Adrenal gland (tissue), 9 donors: ENCODE measurements at regions not wholly inside any gene's neighbourhood (a gene's known extent, or its start where the extent isn't known, plus 50 kb on each side); places are given as distances from the start of the nearest gene placed in this dataset.

Source experiments
- DNase-seq, 7 donors: peaks; one replicate each; pipeline ENCODE4 v3.0.0-alpha.2; 2019 to 2020
- H3K27ac ChIP-seq, 5 donors: fragments of 200-600 bp; sonication (generic) in 4 of 5; 1 replicate in 3 of 5; 2 replicates in 2 of 5; pipeline versions ENCODE4 v1.5.1 to v1.8.0; 2016 to 2020; ENCODE audit warnings: mild to moderate bottlenecking in 1 of 5
- H3K27me3 ChIP-seq: fragments of 200-600 bp; 2 replicates; pipeline ENCODE4 v1.8.0; 2021
- H3K36me3 ChIP-seq, 2 donors: fragments of 200-600 bp; replicated peaks in 1 of 2; 1 replicate in 1 of 2; 2 replicates in 1 of 2; pipeline versions ENCODE4 v1.5.1 to v1.8.0; 2018 to 2022
- H3K4me1 ChIP-seq, 2 donors: fragments of 200-600 bp; replicated peaks in 1 of 2; 1 replicate in 1 of 2; 2 replicates in 1 of 2; pipeline versions ENCODE4 v1.5.1 to v1.8.0; 2018 to 2021
- H3K4me3 ChIP-seq, 4 donors: fragments of 200-600 bp; sonication (generic) in 3 of 4; one replicate each; pipeline ENCODE4 v1.5.1; 2016 to 2018
- H3K9me3 ChIP-seq, 3 donors: fragments of 200-600 bp; sonication (generic) in 1 of 3; replicated peaks in 1 of 3; 1 replicate in 2 of 3; 2 replicates in 1 of 3; pipeline versions ENCODE4 v1.5.1 to v1.8.0; 2016 to 2021
- POLR2A ChIP-seq, 2 donors: fragments of 450-650 bp; IDR thresholded peaks; one replicate each; pipeline ENCODE4 v1.6.1; 2017; ENCODE audit warnings: antibody characterized with exemption in 2 of 2, mild to moderate bottlenecking in 2 of 2, moderate library complexity in 1 of 2
- WGBS, 4 donors: extraction: QIAGEN DNeasy Blood & Tissue Kit in 2 of 4; methylation state at CpG; one replicate each; pipeline versions ENCODE4 v1.1.5 to v1.1.7; 2013 to 2017; 5-methylcytosine and 5-hydroxymethylcytosine counted together
- intact Hi-C, 2 donors: fragments of 100-400 bp; cut with DNase I; formaldehyde crosslinking; loops; one replicate each; pipeline versions ENCODE4 v1.14.1 to v1.15.0; 2022 to 2023
- TF ChIP-seq, protein P1 (sequence below), 6 experiments: fragments of 450-650 bp in 4 of 6; fragments of 200-600 bp in 2 of 6; sonication (generic) in 1 of 6; IDR thresholded peaks; 1 replicate in 5 of 6; 2 replicates in 1 of 6; pipeline versions ENCODE4 v1.5.1 to v1.8.0; 2016 to 2021; ENCODE audit warnings: antibody characterized with exemption in 6 of 6, mild to moderate bottlenecking in 2 of 6, moderate library complexity in 1 of 6
- donor health status: healthy with polysubstance abuse.
- donor health status: Bipolar disorder and iron deficiency.
- donor health status: DM: yes; HTN: yes; CAD: no.
- donor health status: DM: no; HTN: no; CAD: no.
- donor health status: DM: no; HTN: no; CAD: no.

DNA sequence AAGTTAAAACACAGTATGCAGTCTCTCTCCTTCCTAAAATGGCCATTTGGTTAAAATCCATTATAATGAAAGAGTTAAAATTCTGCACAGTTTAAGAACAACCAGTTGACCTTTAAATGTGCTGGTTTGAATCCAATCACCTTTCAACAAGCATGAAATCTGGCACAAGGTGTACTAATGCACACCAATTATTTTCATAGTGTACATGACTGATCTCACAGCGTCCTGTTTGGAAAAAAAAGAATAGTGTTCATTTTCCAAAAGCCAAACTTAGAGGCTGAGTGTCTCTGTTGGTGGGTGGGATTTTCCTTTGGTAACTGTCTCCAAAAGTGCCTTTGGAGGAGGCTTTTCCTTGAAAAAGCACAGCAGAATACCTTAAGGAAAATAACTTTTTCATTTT is 180.6 kb downstream of the DEPDC1B start:
- Histone ChIP-seq H3K4me1 (no peaks in the 10 kb centered on the region), H3K4me3 (no peak overlapping the region), H3K27me3 (no peaks in the 10 kb centered on the region), H3K27ac (no peak overlapping the region), H3K36me3 (no peaks in the 10 kb centered on the region), H3K9me3 (no peaks in the 10 kb centered on the region)
- intact Hi-C loops, result no loop called here
- no peak for TF ChIP-seq POLR2A (IDR thresholded peaks at IDR 0.05)
- TF ChIP-seq, protein P1, sequence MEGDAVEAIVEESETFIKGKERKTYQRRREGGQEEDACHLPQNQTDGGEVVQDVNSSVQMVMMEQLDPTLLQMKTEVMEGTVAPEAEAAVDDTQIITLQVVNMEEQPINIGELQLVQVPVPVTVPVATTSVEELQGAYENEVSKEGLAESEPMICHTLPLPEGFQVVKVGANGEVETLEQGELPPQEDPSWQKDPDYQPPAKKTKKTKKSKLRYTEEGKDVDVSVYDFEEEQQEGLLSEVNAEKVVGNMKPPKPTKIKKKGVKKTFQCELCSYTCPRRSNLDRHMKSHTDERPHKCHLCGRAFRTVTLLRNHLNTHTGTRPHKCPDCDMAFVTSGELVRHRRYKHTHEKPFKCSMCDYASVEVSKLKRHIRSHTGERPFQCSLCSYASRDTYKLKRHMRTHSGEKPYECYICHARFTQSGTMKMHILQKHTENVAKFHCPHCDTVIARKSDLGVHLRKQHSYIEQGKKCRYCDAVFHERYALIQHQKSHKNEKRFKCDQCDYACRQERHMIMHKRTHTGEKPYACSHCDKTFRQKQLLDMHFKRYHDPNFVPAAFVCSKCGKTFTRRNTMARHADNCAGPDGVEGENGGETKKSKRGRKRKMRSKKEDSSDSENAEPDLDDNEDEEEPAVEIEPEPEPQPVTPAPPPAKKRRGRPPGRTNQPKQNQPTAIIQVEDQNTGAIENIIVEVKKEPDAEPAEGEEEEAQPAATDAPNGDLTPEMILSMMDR (IDR thresholded peaks at IDR 0.05), result no peak
- DNase-seq, result no peak
- WGBS, 4 donors, result 40 to 57% (median 47%) methylated on average over 1 of the region's 1 CpG

DNA sequence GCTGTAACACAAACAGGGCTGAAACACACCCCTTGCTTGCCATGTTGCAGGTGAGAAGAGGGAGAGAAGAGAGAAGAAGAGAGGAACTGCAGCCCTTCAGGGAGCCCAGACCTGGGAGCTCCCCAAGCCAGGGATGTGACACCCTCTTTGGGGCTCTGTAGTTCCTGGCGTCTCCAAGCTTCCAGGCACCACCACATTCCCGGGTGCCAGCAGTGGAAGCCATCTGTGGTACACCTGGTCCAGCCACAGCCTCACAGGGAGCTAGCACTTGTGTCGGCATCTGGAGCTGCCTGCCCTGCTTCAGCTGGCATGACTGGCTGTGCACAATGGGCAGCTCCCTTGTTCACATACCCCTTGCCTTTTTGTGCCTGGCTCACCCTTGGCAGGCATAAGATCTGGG is 182.1 kb downstream of the DEPDC1B start:
- DNase-seq, result no peak
- TF ChIP-seq, protein P1 (IDR thresholded peaks at IDR 0.05), result no peak
- H3K27ac ChIP-seq, result no peak overlapping the region
- H3K27me3 ChIP-seq, result no peaks in the 10 kb centered on the region
- no peak overlapping the region for H3K4me3 ChIP-seq
- H3K36me3 ChIP-seq, result no peaks in the 10 kb centered on the region
- intact Hi-C loops, result no loop called here
- 63 to 87% (median 84%) methylated on average over 1 to 3 of the region's 3 CpGs; no CpG with 5 or more reads in 1 of the 4 donors for WGBS, 4 donors
- H3K9me3 ChIP-seq, result no peaks in the 10 kb centered on the region
- no peaks in the 10 kb centered on the region for H3K4me1 ChIP-seq

DNA sequence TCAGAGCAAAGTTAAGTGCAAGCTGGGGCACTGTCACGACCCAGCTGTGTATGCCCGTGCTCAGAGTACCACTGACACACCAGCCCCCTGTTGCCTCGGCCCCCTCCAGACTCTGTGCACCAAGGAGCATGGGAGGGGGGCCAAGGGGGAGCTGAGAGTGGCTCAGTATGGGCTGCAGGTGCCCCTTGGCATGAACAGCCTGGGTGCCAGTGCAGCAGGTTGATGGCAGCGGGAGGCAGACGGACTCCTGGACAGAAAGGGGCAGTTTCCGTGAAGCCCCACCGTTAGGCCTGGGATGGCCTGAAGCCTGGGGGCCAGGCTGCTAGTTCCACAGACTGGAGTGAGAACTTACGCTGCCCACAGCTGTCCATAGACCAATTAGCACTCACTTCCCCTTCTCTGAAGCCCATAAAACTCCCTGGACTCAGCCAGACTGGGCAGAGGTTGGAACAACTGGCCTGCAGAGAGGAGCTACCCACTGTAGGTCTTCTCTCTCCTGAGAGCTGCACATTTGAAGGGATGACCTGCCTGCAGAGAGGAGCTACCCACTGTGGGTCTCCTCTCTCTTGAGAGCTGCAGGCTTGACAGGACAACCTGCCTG is 182.8 kb downstream of the DEPDC1B start:
- no peaks in the 10 kb centered on the region for H3K27me3 ChIP-seq
- no peaks in the 10 kb centered on the region for H3K4me1 ChIP-seq
- 74 to 83% (median 83%) methylated on average over 6 to 8 of the region's 8 CpGs; no CpG with 5 or more reads in 1 of the 4 donors for WGBS, 4 donors
- H3K27ac ChIP-seq, result no peak overlapping the region
- TF ChIP-seq POLR2A (IDR thresholded peaks at IDR 0.05), result no peak
- TF ChIP-seq, protein P1 (IDR thresholded peaks at IDR 0.05), result no peak
- no peaks in the 10 kb centered on the region for H3K36me3 ChIP-seq
- intact Hi-C loops, result no loop called here
- H3K4me3 ChIP-seq, result no peak overlapping the region
- DNase-seq, result no peak
- no peaks in the 10 kb centered on the region for H3K9me3 ChIP-seq

DNA sequence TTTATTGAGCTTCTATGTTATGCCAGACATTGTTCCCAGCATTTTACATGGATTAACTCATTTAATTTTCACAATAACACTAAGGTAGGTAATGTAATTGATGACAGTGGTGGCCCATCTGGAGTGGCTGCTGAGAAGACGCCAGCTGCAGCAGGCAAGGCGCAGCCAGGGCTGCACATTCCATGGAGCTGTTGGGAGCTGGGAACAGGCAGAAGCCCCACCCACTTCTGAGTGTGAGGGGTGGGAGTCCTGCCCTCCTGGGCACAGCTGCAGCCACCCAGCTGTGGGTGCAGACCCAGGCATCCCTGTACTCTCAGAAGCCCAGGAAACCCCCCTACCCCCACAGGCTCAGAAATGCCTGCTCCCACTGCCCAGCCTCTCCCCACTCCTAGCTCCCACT is 183.3 kb downstream of the DEPDC1B start:
- no peak for DNase-seq
- TF ChIP-seq POLR2A (IDR thresholded peaks at IDR 0.05), result no peak
- 83 to 100% (median 86%) methylated on average over 1 to 2 of the region's 2 CpGs for WGBS, 4 donors
- Histone ChIP-seq H3K4me3 (no peak overlapping the region), H3K4me1 (no peaks in the 10 kb centered on the region), H3K27ac (no peak overlapping the region), H3K27me3 (no peaks in the 10 kb centered on the region), H3K36me3 (no peaks in the 10 kb centered on the region), H3K9me3 (no peaks in the 10 kb centered on the region)
- intact Hi-C loops, result no loop called here

DNA sequence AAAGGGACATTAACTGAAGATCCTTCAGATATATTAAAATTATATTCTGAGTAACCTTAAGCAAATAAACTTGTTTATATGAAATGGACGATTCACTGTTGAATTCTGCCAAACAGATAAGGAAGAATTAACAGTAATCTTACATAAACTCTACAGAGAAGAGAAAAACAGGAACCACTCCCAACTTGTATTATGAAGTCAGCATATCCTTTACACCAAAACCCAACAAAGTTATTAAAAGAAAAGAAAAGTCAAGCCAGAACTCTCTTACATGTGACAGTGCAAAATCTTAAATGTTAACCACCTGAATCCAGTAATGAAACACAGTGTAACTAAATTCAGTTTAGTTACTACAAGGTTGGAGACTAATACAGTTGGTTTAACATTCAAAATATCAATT is 185.8 kb downstream of the DEPDC1B start:
- H3K9me3 ChIP-seq, result no peaks in the 10 kb centered on the region
- H3K36me3 ChIP-seq, result no peaks in the 10 kb centered on the region
- H3K27me3 ChIP-seq, result no peaks in the 10 kb centered on the region
- intact Hi-C loops, result no loop called here
- TF ChIP-seq, protein P1 (IDR thresholded peaks at IDR 0.05), result no peak
- TF ChIP-seq POLR2A (IDR thresholded peaks at IDR 0.05), result no peak
- no peaks in the 10 kb centered on the region for H3K4me1 ChIP-seq
- no peak overlapping the region for H3K27ac ChIP-seq
- DNase-seq, result no peak
- no peak overlapping the region for H3K4me3 ChIP-seq
- 9 to 32% (median 17%) methylated on average over 1 of the region's 1 CpG for WGBS, 4 donors
